ENCODE measurements at regions not wholly inside any gene's neighbourhood (a gene's known extent, or its start where the extent isn't known, plus 50 kb on each side); places are given as distances from the start of the nearest gene placed in this dataset.

DNA sequence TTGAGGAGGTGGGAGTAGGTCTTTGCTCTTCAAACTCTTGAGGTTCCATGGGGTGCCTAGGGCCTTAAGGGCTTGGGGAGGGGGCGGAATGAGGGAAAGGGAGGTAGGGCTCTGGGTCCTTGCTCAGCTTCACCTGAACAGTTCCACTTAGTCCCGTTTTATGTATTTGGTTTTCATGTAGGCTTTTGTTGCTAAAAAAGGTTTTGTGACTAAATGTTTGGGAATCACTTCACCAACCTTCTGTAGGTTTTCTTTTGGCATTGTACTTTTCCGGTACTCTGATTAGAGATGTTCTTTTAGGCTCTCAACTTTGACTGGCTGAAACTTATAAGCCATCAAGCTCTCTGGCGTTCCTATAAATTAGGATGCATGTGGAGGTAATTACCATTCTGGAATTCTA, 108.1 kb downstream of the MYCN start:
- Histone ChIP-seq H3K4me1 (no peaks in the 10 kb centered on the region), H3K27ac (no peak overlapping the region), H3K27me3 (no peaks in the 10 kb centered on the region), H3K4me3 (no peak overlapping the region), H3K9me3 (no peaks in the 10 kb centered on the region), H3K36me3 (no peaks in the 10 kb centered on the region)
- ATAC-seq, result no peak
- WGBS, 2 donors (ENCODE audit: low coverage in 1 of 2), result 84 to 88% methylated on average over 4 of the region's 4 CpGs
- TF ChIP-seq POLR2AphosphoS5 (IDR thresholded peaks at IDR 0.05) (no peak), POLR2A (IDR thresholded peaks at IDR 0.05) (no peak), EP300 (IDR thresholded peaks at IDR 0.05) (no peak)
- TF ChIP-seq, protein P1, sequence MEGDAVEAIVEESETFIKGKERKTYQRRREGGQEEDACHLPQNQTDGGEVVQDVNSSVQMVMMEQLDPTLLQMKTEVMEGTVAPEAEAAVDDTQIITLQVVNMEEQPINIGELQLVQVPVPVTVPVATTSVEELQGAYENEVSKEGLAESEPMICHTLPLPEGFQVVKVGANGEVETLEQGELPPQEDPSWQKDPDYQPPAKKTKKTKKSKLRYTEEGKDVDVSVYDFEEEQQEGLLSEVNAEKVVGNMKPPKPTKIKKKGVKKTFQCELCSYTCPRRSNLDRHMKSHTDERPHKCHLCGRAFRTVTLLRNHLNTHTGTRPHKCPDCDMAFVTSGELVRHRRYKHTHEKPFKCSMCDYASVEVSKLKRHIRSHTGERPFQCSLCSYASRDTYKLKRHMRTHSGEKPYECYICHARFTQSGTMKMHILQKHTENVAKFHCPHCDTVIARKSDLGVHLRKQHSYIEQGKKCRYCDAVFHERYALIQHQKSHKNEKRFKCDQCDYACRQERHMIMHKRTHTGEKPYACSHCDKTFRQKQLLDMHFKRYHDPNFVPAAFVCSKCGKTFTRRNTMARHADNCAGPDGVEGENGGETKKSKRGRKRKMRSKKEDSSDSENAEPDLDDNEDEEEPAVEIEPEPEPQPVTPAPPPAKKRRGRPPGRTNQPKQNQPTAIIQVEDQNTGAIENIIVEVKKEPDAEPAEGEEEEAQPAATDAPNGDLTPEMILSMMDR (IDR thresholded peaks at IDR 0.05), result no peak

DNA sequence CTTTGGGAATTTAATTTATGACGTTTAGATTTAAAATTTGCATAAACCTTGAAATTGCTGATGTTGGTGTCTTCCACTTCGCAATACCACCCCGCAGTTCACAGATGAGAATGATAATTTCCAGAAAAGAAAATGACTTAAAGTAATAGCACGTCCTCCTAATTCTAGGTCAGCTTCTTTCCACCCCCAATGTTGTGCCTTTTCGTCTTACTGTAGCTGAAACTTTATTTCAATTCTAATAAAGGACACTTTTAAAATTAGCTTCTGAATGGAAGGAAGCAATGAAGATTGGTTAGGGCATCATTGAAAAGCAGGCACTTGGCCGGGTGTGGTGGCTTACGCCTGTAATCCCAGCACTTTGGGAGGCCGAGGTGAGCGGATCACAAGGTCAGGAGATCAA, 107.4 kb downstream of the MYCN start:
- no peaks in the 10 kb centered on the region for H3K4me1 ChIP-seq
- H3K9me3 ChIP-seq, result no peaks in the 10 kb centered on the region
- 81 to 85% methylated on average over 4 to 6 of the region's 9 CpGs for WGBS, 2 donors (ENCODE audit: low coverage in 1 of 2)
- H3K4me3 ChIP-seq, result no peak overlapping the region
- H3K27ac ChIP-seq, result no peak overlapping the region
- H3K36me3 ChIP-seq, result no peaks in the 10 kb centered on the region
- TF ChIP-seq, protein P1 (IDR thresholded peaks at IDR 0.05), result no peak
- no peak for TF ChIP-seq POLR2A (IDR thresholded peaks at IDR 0.05)
- TF ChIP-seq EP300 (IDR thresholded peaks at IDR 0.05), result no peak
- no peak for TF ChIP-seq POLR2AphosphoS5 (IDR thresholded peaks at IDR 0.05)
- no peak for ATAC-seq
- no peaks in the 10 kb centered on the region for H3K27me3 ChIP-seq

DNA sequence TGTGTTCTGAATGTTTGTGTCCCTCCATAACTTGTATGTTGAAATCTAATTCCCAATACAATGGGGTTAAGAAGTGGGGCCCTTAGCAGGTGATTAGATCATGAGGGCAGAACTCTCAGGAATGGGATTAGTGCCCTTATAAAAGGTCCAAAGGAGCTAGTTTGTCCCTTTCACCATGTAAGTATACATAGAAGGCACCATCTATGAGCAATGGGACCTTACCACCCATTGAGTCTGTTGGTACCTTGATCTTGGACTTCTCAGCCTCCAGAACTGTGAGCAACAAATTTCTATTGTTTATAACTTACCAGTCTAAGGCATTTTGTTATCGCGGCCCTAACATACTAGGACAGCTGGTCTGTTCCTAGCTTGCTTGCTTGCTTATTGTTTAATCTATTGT, 106.3 kb downstream of the MYCN start:
- 100% methylated on average over 2 of the region's 2 CpGs; no CpG with 5 or more reads in 1 of the 2 donors for WGBS, 2 donors (ENCODE audit: low coverage in 1 of 2)
- no peaks in the 10 kb centered on the region for H3K36me3 ChIP-seq
- peaks cover 8% of the 10 kb centered on the region for H3K27me3 ChIP-seq
- H3K27ac ChIP-seq, result no peak overlapping the region
- no peak overlapping the region for H3K4me3 ChIP-seq
- no peak for ATAC-seq
- no peak for TF ChIP-seq POLR2AphosphoS5 (IDR thresholded peaks at IDR 0.05)
- H3K4me1 ChIP-seq, result no peaks in the 10 kb centered on the region
- no peaks in the 10 kb centered on the region for H3K9me3 ChIP-seq

DNA sequence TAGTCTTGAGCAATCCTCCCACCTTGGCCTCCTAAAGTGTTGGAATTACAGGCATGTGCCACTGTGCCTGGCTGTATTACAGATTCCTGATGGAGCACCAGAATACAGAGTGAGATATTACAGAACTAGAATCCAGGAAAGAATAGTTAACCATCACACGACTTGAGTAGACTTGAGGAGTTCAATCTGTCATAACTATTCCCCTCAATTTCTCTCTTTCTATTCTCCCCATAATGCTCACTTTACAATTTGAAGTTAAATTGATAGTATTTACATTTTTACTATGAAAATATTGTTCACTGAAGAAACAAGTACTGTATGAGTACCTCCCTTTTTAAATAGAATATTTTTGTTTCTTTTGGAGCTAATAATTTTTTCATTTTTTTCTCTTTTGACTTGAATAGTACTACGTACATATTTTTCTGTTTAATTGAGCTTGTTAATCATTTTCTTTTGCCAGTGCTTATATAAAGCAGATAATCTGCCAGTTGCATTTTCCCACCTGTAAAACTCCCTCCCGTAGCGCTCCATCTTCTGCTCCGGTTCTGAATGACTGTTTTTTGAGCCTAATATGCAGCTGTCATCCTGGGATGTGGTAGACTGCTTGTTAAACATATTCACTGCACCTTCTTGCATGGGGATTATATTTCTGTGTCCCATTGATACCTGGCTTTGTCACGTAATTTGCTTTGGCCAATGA, 105.5 kb downstream of the MYCN start:
- 46 to 57% methylated on average over 4 to 6 of the region's 6 CpGs for WGBS, 2 donors (ENCODE audit: low coverage in 1 of 2)

DNA sequence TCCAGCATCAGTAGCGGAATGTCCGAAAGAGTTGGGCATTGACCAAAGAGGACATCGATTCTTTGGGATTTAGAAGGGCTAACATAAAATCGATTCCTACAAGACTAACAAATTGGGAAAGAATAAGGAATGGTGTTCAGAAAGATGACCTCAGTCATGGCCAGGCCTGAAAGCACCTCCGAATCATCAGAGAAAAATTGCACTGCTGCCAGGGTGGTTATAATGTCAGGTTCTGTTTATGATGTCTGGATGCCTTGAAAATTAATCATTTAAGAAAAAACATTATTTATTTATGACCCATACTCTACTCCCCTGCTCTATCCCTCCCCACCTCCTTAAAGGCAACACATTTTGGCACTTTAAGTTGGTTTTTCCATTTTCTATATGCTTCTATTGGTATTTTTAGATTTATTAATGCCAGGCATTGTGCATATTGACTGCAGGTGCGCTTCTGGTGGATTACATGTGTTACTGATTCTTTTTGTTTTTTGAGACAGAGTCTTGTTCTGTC, 104.7 kb downstream of the MYCN start:
- no peak overlapping the region for H3K4me3 ChIP-seq
- no peaks in the 10 kb centered on the region for H3K36me3 ChIP-seq
- WGBS, 2 donors (ENCODE audit: low coverage in 1 of 2), result 90 to 93% methylated on average over 3 to 6 of the region's 6 CpGs
- H3K27me3 ChIP-seq, result peaks cover 9% of the 10 kb centered on the region
- H3K4me1 ChIP-seq, result no peaks in the 10 kb centered on the region
- no peaks in the 10 kb centered on the region for H3K9me3 ChIP-seq
- ATAC-seq, result no peak
- no peak overlapping the region for H3K27ac ChIP-seq
- TF ChIP-seq POLR2AphosphoS5 (IDR thresholded peaks at IDR 0.05) (no peak), EP300 (IDR thresholded peaks at IDR 0.05) (no peak), POLR2A (IDR thresholded peaks at IDR 0.05) (no peak)
- TF ChIP-seq, protein P1 (IDR thresholded peaks at IDR 0.05), result no peak

More for the DNA sequence above, 105.5 kb downstream of the MYCN start:
- ATAC-seq, result no peak
- peaks cover 9% of the 10 kb centered on the region for H3K27me3 ChIP-seq
- H3K27ac ChIP-seq, result no peak overlapping the region
- no peaks in the 10 kb centered on the region for H3K36me3 ChIP-seq
- no peak overlapping the region for H3K4me3 ChIP-seq
- no peaks in the 10 kb centered on the region for H3K4me1 ChIP-seq
- TF ChIP-seq, protein P1 (IDR thresholded peaks at IDR 0.05), result no peak
- TF ChIP-seq POLR2A (IDR thresholded peaks at IDR 0.05) (no peak), POLR2AphosphoS5 (IDR thresholded peaks at IDR 0.05) (no peak), EP300 (IDR thresholded peaks at IDR 0.05) (no peak)
- H3K9me3 ChIP-seq, result no peaks in the 10 kb centered on the region

Measured in gastroesophageal sphincter (tissue), 4 donors.